Endothelial cell of umbilical vein (primary cell): ENCODE measurements at regions not wholly inside any gene's neighbourhood (a gene's known extent, or its start where the extent isn't known, plus 50 kb on each side); places are given as distances from the start of the nearest gene placed in this dataset.

Experiments
- BruUV-seq: library from RNA; stranded (reverse); fragments of 400-500 nt; replicated peaks from 2 replicates; lab custom pipeline; 2021; lab: Mats Ljungman, UMichigan
- CTCF ChIA-PET: fragments of 300-600, 350-600 bp; sonication (Branson Sonifier 250); formaldehyde crosslinking; loops from one replicate; lab custom pipeline; 2021; ENCODE audit warnings: antibody characterized with exemption, inconsistent platforms; lab: Charles Lee
- POLR2A ChIA-PET: fragments of 300-600, 350-600 bp; sonication (Branson Sonifier 250); formaldehyde crosslinking; loops from one replicate; lab custom pipeline; 2021; ENCODE audit warnings: antibody characterized with exemption, inconsistent platforms; lab: Charles Lee
- DNase-seq: peaks from one replicate; pipeline ENCODE4 v3.0.0-alpha.2; 2011; ENCODE audit warnings: low read depth, low spot score
- FAIRE-seq: peaks from 2 replicates; lab custom pipeline; 2011; peaks lifted over from hg19 to GRCh38; lab: Jason Lieb, UNC
- H2AFZ ChIP-seq: 2 replicates; pipeline ENCODE4 v1.6.0; 2012; ENCODE audit warnings: low read depth, low read length, control low read depth, inconsistent platforms
- H3K27ac ChIP-seq: 2 replicates; pipeline ENCODE4 v1.5.1; 2011; ENCODE audit warnings: low read depth, mild to moderate bottlenecking, control low read depth, low read length, moderate library complexity; ENCODE audit not compliant: insufficient read depth
- H3K27me3 ChIP-seq, 2 experiments: 2 replicates each; pipeline versions ENCODE4 v1.6.0 to v1.6.1; 2011; ENCODE audit warnings: low read length in 2 of 2, mixed read lengths in 1 of 2; ENCODE audit not compliant: control insufficient read depth in 2 of 2, insufficient read depth in 2 of 2
- H3K36me3 ChIP-seq, 2 experiments: 2 replicates in 1 of 2; 3 replicates in 1 of 2; pipeline ENCODE4 v1.5.1; 2011; ENCODE audit warnings: low read length in 2 of 2, mild to moderate bottlenecking in 1 of 2, moderate library complexity in 1 of 2; ENCODE audit not compliant: control insufficient read depth in 2 of 2, insufficient read depth in 2 of 2; ENCODE audit errors: extremely low read depth in 1 of 2
- H3K4me1 ChIP-seq: 3 replicates; pipeline ENCODE4 v1.5.1; 2011; ENCODE audit warnings: mild to moderate bottlenecking, low read length; ENCODE audit not compliant: control insufficient read depth, insufficient read depth; ENCODE audit errors: extremely low read depth
- H3K4me2 ChIP-seq: 2 replicates; pipeline ENCODE4 v1.6.1; 2011; ENCODE audit warnings: low read length, control low read depth, mixed read lengths; ENCODE audit not compliant: insufficient read depth
- H3K4me3 ChIP-seq, 3 experiments: fragments of 200-600 bp in 1 of 3; sonication (generic), shearing (Covaris generic) in 1 of 3; replicated peaks in 1 of 3; 2 replicates each; pipeline ENCODE4 v1.5.1; 2011 to 2016; ENCODE audit warnings: control low read depth in 3 of 3, low read length in 3 of 3, mild to moderate bottlenecking in 2 of 3, inconsistent platforms in 1 of 3, low read depth in 1 of 3, moderate library complexity in 1 of 3; ENCODE audit not compliant: insufficient read depth in 1 of 3
- H3K79me2 ChIP-seq: 2 replicates; pipeline ENCODE4 v1.6.0; 2012; ENCODE audit warnings: low read length, inconsistent platforms; ENCODE audit not compliant: control insufficient read depth, insufficient read depth
- H3K9ac ChIP-seq: replicated peaks from 2 replicates; pipeline ENCODE3; 2011; ENCODE audit warnings: low read length, control low read depth; ENCODE audit not compliant: insufficient read depth; ENCODE audit errors: extremely low read depth
- H3K9me1 ChIP-seq: replicated peaks from 3 replicates; pipeline ENCODE4 v1.6.0; 2011; ENCODE audit warnings: mild to moderate bottlenecking, low read length; ENCODE audit not compliant: control insufficient read depth, insufficient read depth; ENCODE audit errors: extremely low read depth
- H3K9me3 ChIP-seq: replicated peaks from 2 replicates; pipeline ENCODE4 v1.5.1; 2012; ENCODE audit warnings: low read length, inconsistent platforms; ENCODE audit not compliant: control insufficient read depth, insufficient read depth
- H4K20me1 ChIP-seq: replicated peaks from 2 replicates; pipeline ENCODE3; 2011; ENCODE audit warnings: mild to moderate bottlenecking, low read length; ENCODE audit not compliant: control insufficient read depth, insufficient read depth; ENCODE audit errors: extremely low read depth
- CTCF ChIP-seq, 2 donors: IDR thresholded peaks; 1 replicate in 1 of 2; 2 replicates in 1 of 2; pipeline ENCODE4 v1.5.1; 2011; ENCODE audit warnings: low read length in 2 of 2, mild to moderate bottlenecking in 2 of 2, moderate library complexity in 2 of 2, control low read depth in 1 of 2, inconsistent platforms in 1 of 2, low read depth in 1 of 2; ENCODE audit not compliant: insufficient read depth in 1 of 2; ENCODE audit errors: extremely low read depth in 1 of 2
- EZH2 ChIP-seq: IDR thresholded peaks from 2 replicates; pipeline ENCODE4 v1.6.1; 2012; ENCODE audit warnings: borderline replicate concordance, low read depth, mild to moderate bottlenecking, moderate library complexity, low read length, inconsistent platforms; ENCODE audit not compliant: severe bottlenecking
- FOS ChIP-seq: IDR thresholded peaks from 2 replicates; pipeline ENCODE4 v1.6.1; 2011; ENCODE audit warnings: mild to moderate bottlenecking, low read length, moderate library complexity, borderline replicate concordance; ENCODE audit not compliant: insufficient read depth
- GATA2 ChIP-seq: IDR thresholded peaks from 2 replicates; pipeline ENCODE4 v1.7.0; 2011; ENCODE audit warnings: low read depth, mild to moderate bottlenecking, moderate library complexity, mixed read lengths, low read length; ENCODE audit not compliant: insufficient read length, insufficient read depth
- JUN ChIP-seq: IDR thresholded peaks from 2 replicates; pipeline ENCODE4 v1.6.1; 2011; ENCODE audit warnings: borderline replicate concordance, low read depth; ENCODE audit not compliant: insufficient read length, insufficient read depth
- MAX ChIP-seq: IDR thresholded peaks from 2 replicates; pipeline ENCODE4 v1.6.1; 2011; ENCODE audit not compliant: insufficient read depth, insufficient read length
- MYC ChIP-seq: IDR thresholded peaks from one replicate; pipeline ENCODE4 v1.6.1; 2011; ENCODE audit warnings: mild to moderate bottlenecking, low read depth, low read length
- POLR2A ChIP-seq: IDR thresholded peaks from 2 replicates; pipeline ENCODE4 v1.6.1; 2012; ENCODE audit warnings: low read depth, mild to moderate bottlenecking, control low read depth, low read length
- POLR2AphosphoS5 ChIP-seq: IDR thresholded peaks from 2 replicates; pipeline ENCODE4 v1.6.1; 2012; ENCODE audit warnings: low read depth, mild to moderate bottlenecking, control low read depth, low read length, moderate library complexity; ENCODE audit not compliant: insufficient read depth
- dilution Hi-C: fragments of 300-500 bp; cut with MboI; formaldehyde crosslinking; loops from one replicate; pipeline ENCODE4 v1.15.0; 2019; ENCODE audit warnings: low sequenced_read_pairs; ENCODE audit not compliant: extremely low pct_ligation_motif_present
- intact Hi-C: fragments of 100-400 bp; cut with micrococcal nuclease; formaldehyde crosslinking; loops from one replicate; pipeline ENCODE4 v1.10.0; 2022

GRCh38 chr6:145076115-145076841 is 659.0 kb downstream of the EPM2A start:
- ChIA-PET CTCF (interaction anchor here (0.9 to 1.3 kb wide), 3 partner anchors 11 to 61 kb away, joined by 3 to 7 read pairs (median 6); no protein-coding TSS in a partner anchor), POLR2A (no interaction called here)
- no peak for TF ChIP-seq GATA2
- no peak for TF ChIP-seq EZH2
- no peak for TF ChIP-seq FOS
- no peak for TF ChIP-seq MAX
- no peak for TF ChIP-seq JUN
- TF ChIP-seq MYC = no peak
- no peak for TF ChIP-seq CTCF (IDR thresholded peaks at IDR 0.05; ENCODE audit: extremely low read depth in 1 of 2, insufficient read depth in 1 of 2, low read depth in 1 of 2, low read length in 2 of 2)
- no peak for TF ChIP-seq POLR2A
- no peak for TF ChIP-seq POLR2AphosphoS5
- dilution Hi-C loops = no loop called here
- Histone ChIP-seq H4K20me1 (no peaks in the 10 kb centered on the region), H3K27me3 (no peaks in the 10 kb centered on the region), H3K79me2 (no peaks in the 10 kb centered on the region), H3K9me1 (no peaks in the 10 kb centered on the region), H3K4me1 (no peaks in the 10 kb centered on the region), H2AFZ (no peak overlapping the region), H3K4me3 (no peak overlapping the region), H3K9ac (no peak overlapping the region), H3K36me3 (no peaks in the 10 kb centered on the region), H3K9me3 (no peaks in the 10 kb centered on the region), H3K4me2 (no peak overlapping the region), H3K27ac (no peak overlapping the region)
- no peak for DNase-seq
- BruUV-seq = no TSS peak
- intact Hi-C loops = no loop called here
- FAIRE-seq = no peak
